Testis (tissue), 2 donors: ENCODE measurements at regions not wholly inside any gene's neighbourhood (a gene's known extent, or its start where the extent isn't known, plus 50 kb on each side); places are given as distances from the start of the nearest gene placed in this dataset.

Experiments
- DNase-seq: peaks from one replicate; pipeline ENCODE4 v3.0.0-alpha.2; 2019
- H3K27ac ChIP-seq, 2 donors: fragments of 200-600 bp; sonication (generic); one replicate each; pipeline ENCODE4 v1.5.1; 2019
- H3K27me3 ChIP-seq: fragments of 200-600 bp; sonication (generic); one replicate; pipeline ENCODE4 v1.5.1; 2019
- H3K36me3 ChIP-seq: fragments of 200-600 bp; sonication (generic); one replicate; pipeline ENCODE4 v1.5.1; 2017; ENCODE audit warnings: low read depth; ENCODE audit errors: missing control alignments
- H3K4me1 ChIP-seq: fragments of 200-600 bp; sonication (generic); one replicate; pipeline ENCODE4 v1.5.1; 2019
- H3K4me3 ChIP-seq, 2 donors: fragments of 200-600 bp; sonication (generic); one replicate each; pipeline ENCODE4 v1.5.1; 2017 to 2019
- H3K9me3 ChIP-seq: fragments of 200-600 bp; sonication (generic); one replicate; pipeline ENCODE4 v1.5.1; 2017
- CTCF ChIP-seq, 3 experiments: fragments of 450-650 bp in 2 of 3; fragments of 200-600 bp in 1 of 3; sonication (generic) in 1 of 3; IDR thresholded peaks; one replicate each; pipeline ENCODE4 v1.5.1; 2016 to 2019; ENCODE audit warnings: antibody characterized with exemption in 3 of 3, mild to moderate bottlenecking in 2 of 3, moderate library complexity in 1 of 3
- POLR2A ChIP-seq: fragments of 450-650 bp; IDR thresholded peaks from one replicate; pipeline ENCODE4 v1.6.1; 2017; ENCODE audit warnings: antibody characterized with exemption, mild to moderate bottlenecking, moderate library complexity
- WGBS, 2 donors: methylation state at CpG; one replicate each; pipeline ENCODE4 v1.1.5; 2018; 5-methylcytosine and 5-hydroxymethylcytosine counted together
- intact Hi-C: fragments of 100-400 bp; cut with DNase I; formaldehyde crosslinking; loops from one replicate; pipeline ENCODE4 v1.15.1; 2023; ENCODE audit warnings: low total_unique reads

DNA sequence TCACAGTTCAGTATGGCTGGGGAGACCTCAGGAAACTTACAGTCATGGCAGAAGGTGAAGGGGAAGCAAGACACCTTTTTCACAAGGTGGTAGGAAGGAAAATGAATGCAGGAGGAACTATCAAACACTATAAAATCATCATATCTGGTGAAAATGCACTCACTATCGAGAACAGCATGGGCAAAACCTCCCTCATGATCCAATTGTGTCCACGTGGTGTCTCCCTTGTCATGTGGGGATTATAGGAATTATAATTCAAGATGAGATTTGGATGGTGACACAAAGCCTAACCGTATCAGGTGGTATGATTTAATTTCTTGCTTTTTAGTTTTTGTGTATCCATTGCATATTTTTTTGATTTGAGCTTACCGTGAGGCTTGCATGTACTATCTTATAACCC, 133.2 kb upstream of the SYNCRIP start:
- H3K4me3 ChIP-seq, result no peak overlapping the region
- no peaks in the 10 kb centered on the region for H3K4me1 ChIP-seq
- WGBS, 2 donors, result 74 to 76% methylated on average over 4 of the region's 4 CpGs
- H3K36me3 ChIP-seq, result no peaks in the 10 kb centered on the region
- no peak for DNase-seq
- intact Hi-C loops, result no loop called here
- H3K9me3 ChIP-seq, result no peaks in the 10 kb centered on the region
- no peaks in the 10 kb centered on the region for H3K27me3 ChIP-seq
- no peak overlapping the region for H3K27ac ChIP-seq
- TF ChIP-seq CTCF (IDR thresholded peaks at IDR 0.05) (no peak), POLR2A (no peak)

DNA sequence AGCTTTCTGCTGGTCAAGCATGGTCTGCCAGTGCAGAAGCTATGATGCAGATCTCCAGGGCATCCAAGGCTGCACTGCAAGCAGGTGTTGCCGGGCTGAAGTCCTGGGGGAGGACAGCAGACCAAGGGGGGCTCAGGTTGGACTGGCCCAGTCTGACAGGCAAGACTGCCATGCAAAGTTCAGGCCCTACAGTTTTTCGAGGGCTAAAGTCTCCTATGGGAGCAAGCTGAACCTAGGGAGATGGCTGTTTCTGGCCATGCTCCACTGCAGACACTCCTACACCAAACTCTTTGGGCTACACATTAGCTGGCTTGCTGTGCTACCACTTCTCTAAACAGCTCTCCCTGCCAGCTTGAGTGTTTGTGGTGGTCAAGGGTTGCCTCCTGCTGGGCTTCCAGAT, 130.0 kb upstream of the SYNCRIP start:
- no peaks in the 10 kb centered on the region for H3K9me3 ChIP-seq
- TF ChIP-seq POLR2A (no peak), CTCF (IDR thresholded peaks at IDR 0.05) (no peak)
- no peak for DNase-seq
- no peak overlapping the region for H3K27ac ChIP-seq
- 91% methylated on average over 2 of the region's 2 CpGs; no CpG with 5 or more reads in 1 of the 2 donors for WGBS, 2 donors
- H3K27me3 ChIP-seq, result no peaks in the 10 kb centered on the region
- H3K4me3 ChIP-seq, result no peak overlapping the region
- no peaks in the 10 kb centered on the region for H3K36me3 ChIP-seq
- intact Hi-C loops, result no loop called here
- no peaks in the 10 kb centered on the region for H3K4me1 ChIP-seq

DNA sequence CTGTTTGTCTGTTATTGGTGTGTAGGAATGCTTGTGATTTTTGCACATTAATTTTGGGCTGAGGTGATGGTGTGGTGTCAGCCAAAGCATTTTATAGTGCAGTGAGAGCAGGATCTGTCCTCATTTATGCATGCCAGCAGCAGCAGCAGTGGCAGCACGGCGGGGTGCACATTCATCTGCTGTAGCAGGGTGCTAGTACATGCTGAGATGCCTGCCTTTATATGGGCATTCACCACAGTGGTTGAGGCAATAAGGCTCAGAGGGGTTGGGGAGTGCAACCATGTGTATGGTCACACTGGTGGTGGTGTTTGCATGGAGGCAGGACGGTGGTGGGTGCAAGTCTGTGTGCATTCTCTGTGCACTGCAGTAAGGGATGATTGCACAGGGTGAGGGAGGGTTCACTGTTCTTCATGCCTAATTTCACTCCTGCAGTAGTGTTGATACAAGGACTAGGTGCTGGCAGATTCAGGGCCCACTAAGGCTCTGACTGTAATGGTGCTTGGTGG, 129.3 kb upstream of the SYNCRIP start:
- Histone ChIP-seq H3K27me3 (no peaks in the 10 kb centered on the region), H3K9me3 (no peaks in the 10 kb centered on the region), H3K4me3 (no peak overlapping the region), H3K36me3 (no peaks in the 10 kb centered on the region), H3K27ac (no peak overlapping the region), H3K4me1 (no peaks in the 10 kb centered on the region)
- 56 to 83% methylated on average over 3 of the region's 3 CpGs for WGBS, 2 donors
- TF ChIP-seq CTCF (IDR thresholded peaks at IDR 0.05) (no peak), POLR2A (no peak)
- intact Hi-C loops, result no loop called here
- no peak for DNase-seq

- Histone ChIP-seq H3K4me1 (no peaks in the 10 kb centered on the region), H3K9me3 (no peaks in the 10 kb centered on the region), H3K27ac (no peak overlapping the region), H3K36me3 (no peaks in the 10 kb centered on the region), H3K4me3 (no peak overlapping the region), H3K27me3 (no peaks in the 10 kb centered on the region)
- 66 to 73% methylated on average over 2 of the region's 2 CpGs for WGBS, 2 donors
- intact Hi-C loops, result no loop called here
- no peak for DNase-seq
- TF ChIP-seq POLR2A (no peak), CTCF (IDR thresholded peaks at IDR 0.05) (no peak)
Measured at GRCh38 chr6:85771455-85771854, 128.8 kb upstream of the SYNCRIP start.

- no peak for DNase-seq
- TF ChIP-seq CTCF (IDR thresholded peaks at IDR 0.05) (no peak), POLR2A (no peak)
- 46 to 56% methylated on average over 3 of the region's 3 CpGs for WGBS, 2 donors
- Histone ChIP-seq H3K36me3 (no peaks in the 10 kb centered on the region), H3K27ac (peak overlapping the region in 1 of 2 donors; percentile 62), H3K4me3 (no peak overlapping the region), H3K27me3 (no peaks in the 10 kb centered on the region), H3K4me1 (peaks cover 7% of the 10 kb centered on the region), H3K9me3 (no peaks in the 10 kb centered on the region)
- intact Hi-C loops, result no loop called here
Measured at GRCh38 chr6:85764844-85765243, 122.2 kb upstream of the SYNCRIP start.
